Transverse colon (tissue), 4 donors: ENCODE measurements at regions not wholly inside any gene's neighbourhood (a gene's known extent, or its start where the extent isn't known, plus 50 kb on each side); places are given as distances from the start of the nearest gene placed in this dataset.
"Not testable (repeated sequence)": the region's sequence is repeated elsewhere in the genome, so short reads cannot be mapped to it uniquely, and the experiment has no call there.

Experiments used
- DNase-seq: peaks from one replicate; pipeline ENCODE4 v3.0.0-alpha.2; 2019
- H3K27ac ChIP-seq, 4 donors: fragments of 200-600 bp; sonication (generic); 2 replicates each; pipeline ENCODE4 v1.5.1; 2016 to 2018; ENCODE audit warnings: inconsistent platforms in 4 of 4
- H3K27me3 ChIP-seq: fragments of 200-600 bp; sonication (generic); 2 replicates; pipeline ENCODE4 v1.5.1; 2017; ENCODE audit warnings: inconsistent platforms
- H3K36me3 ChIP-seq, 4 donors: fragments of 200-600 bp; sonication (generic); 2 replicates each; pipeline ENCODE4 v1.5.1; 2017 to 2019; ENCODE audit warnings: inconsistent platforms in 4 of 4
- H3K4me1 ChIP-seq, 4 donors: fragments of 200-600 bp; sonication (generic); 2 replicates each; pipeline ENCODE4 v1.5.1; 2017 to 2020; ENCODE audit warnings: inconsistent platforms in 4 of 4
- H3K4me3 ChIP-seq, 4 donors: fragments of 200-600 bp; sonication (generic); 1 replicate in 1 of 4; 2 replicates in 3 of 4; pipeline versions ENCODE4 v1.5.1 to v1.6.1; 2017 to 2019; ENCODE audit warnings: inconsistent platforms in 4 of 4
- H3K9me3 ChIP-seq, 2 donors: fragments of 200-600 bp; sonication (generic); 2 replicates each; pipeline ENCODE4 v1.5.1; 2017 to 2019; ENCODE audit warnings: inconsistent platforms in 2 of 2
- EP300 ChIP-seq: sonication (generic); formaldehyde crosslinking; IDR thresholded peaks from one replicate; pipeline ENCODE4 v1.6.1; 2017; ENCODE audit warnings: antibody characterized with exemption, low read depth
- POLR2A ChIP-seq: fragments of 450-650 bp; IDR thresholded peaks from one replicate; pipeline ENCODE4 v1.6.1; 2016; ENCODE audit warnings: antibody characterized with exemption, mild to moderate bottlenecking, moderate library complexity
- POLR2AphosphoS5 ChIP-seq, 3 donors: sonication (generic); formaldehyde crosslinking; IDR thresholded peaks; one replicate each; pipeline ENCODE4 v1.6.1; 2016; ENCODE audit warnings: antibody characterized with exemption in 3 of 3
- WGBS, 2 donors: methylation state at CpG; one replicate each; pipeline ENCODE4 v1.1.5; 2018; ENCODE audit warnings: low coverage in 1 of 2; 5-methylcytosine and 5-hydroxymethylcytosine counted together
- in situ Hi-C, 4 donors: fragments of 200-750 bp; cut with MboI; loops; one replicate each; pipeline versions ENCODE4 v1.15.0 to v1.15.1; 2017; ENCODE audit warnings: low sequenced_read_pairs in 3 of 4, low pct_ligation_motif_present in 1 of 4, low pct_unique_long_range_greater_than_20kb in 1 of 4
- intact Hi-C: fragments of 100-400 bp; cut with DNase I; formaldehyde crosslinking; loops from one replicate; pipeline ENCODE4 v1.15.1; 2023; ENCODE audit warnings: low total_unique reads
- TF ChIP-seq, protein P1 (sequence below), 5 experiments: fragments of 200-600 bp in 3 of 5; fragments of 450-650 bp in 2 of 5; sonication (generic) in 3 of 5; IDR thresholded peaks; 1 replicate in 2 of 5; 2 replicates in 3 of 5; pipeline ENCODE4 v1.5.1; 2016 to 2017; ENCODE audit warnings: antibody characterized with exemption in 5 of 5, inconsistent platforms in 3 of 5, mild to moderate bottlenecking in 2 of 5, moderate library complexity in 1 of 5

DNA sequence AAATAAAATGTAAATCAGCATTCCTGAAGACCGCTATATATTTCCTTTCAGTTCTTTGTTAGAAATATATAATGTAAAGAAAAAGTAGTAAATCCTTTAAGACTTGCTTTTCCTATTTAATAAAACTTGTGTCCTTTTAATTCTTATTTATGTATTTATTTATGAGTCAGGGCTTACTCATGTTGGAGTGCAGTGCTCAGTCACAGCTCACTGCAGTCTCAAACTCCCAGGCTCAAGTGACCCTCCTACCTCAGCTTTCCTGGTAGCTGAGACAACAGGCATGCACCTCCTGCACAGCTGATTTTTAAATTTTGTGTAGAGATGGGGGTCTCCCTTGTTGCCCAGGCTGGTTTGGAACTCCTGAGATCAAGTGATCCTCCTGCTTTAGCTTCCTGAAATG, 724.5 kb downstream of the ANKRD7 start:
- Histone ChIP-seq H3K9me3 (no peaks in the 10 kb centered on the region), H3K36me3 (no peaks in the 10 kb centered on the region), H3K4me3 (no peak overlapping the region), H3K4me1 (no peaks in the 10 kb centered on the region), H3K27ac (no peak overlapping the region), H3K27me3 (no peaks in the 10 kb centered on the region)
- TF ChIP-seq POLR2A = no peak
- intact Hi-C loops = no loop called here
- in situ Hi-C loops = no loop called here
- WGBS, 2 donors = 38 to 61% methylated on average over 1 of the region's 1 CpG
- no peak for DNase-seq

DNA sequence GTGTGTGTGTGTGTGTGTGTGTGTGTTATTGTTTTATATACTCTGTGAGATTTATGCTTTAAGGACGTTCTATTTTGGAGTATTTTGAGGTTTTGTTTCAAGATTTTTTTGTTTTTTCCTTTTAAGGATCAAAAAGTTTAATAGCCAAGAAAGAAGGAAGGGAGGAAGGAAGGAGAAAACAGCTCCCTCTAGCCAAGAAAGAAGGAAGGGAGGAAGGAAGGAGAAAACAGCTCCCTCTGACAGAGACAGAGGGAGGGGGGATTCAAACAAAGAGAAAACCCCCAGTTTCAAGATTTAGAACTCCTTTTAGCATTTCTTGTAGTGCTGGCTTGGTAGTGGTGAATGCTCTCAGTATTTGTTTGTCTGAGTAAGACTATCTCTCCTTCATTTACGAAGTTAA, 731.8 kb downstream of the ANKRD7 start:
- DNase-seq, H3K36me3 ChIP-seq, intact Hi-C loops, in situ Hi-C loops, H3K27ac ChIP-seq, H3K4me1 ChIP-seq, H3K4me3 ChIP-seq, H3K9me3 ChIP-seq, H3K27me3 ChIP-seq: not testable (repeated sequence)
- 53 to 60% methylated on average over 2 of the region's 2 CpGs for WGBS, 2 donors

DNA sequence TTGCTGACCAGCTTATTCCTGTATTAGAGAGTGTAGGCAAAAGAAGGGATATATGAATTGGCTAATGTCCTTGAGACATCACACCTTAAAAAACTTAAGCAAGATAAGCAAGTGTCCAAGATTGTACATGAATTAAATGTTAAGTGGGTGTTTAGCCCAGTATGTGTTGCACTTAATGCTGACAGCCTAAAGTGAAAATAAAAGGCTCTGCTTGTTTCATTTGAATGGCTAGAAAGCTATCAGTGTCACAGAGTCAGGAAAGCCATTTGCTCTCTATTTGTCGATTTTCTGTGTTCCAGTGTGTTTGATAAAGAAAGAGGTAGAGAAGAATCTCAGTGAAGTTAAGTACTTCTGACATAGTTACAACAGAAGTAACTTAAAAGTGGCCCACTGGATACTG, 744.9 kb downstream of the ANKRD7 start:
- Histone ChIP-seq H3K9me3 (no peaks in the 10 kb centered on the region), H3K4me3 (no peak overlapping the region), H3K4me1 (no peaks in the 10 kb centered on the region), H3K27ac (no peak overlapping the region), H3K27me3 (no peaks in the 10 kb centered on the region), H3K36me3 (no peaks in the 10 kb centered on the region)
- 25 to 55% methylated on average over 1 of the region's 1 CpG for WGBS, 2 donors
- DNase-seq = no peak
- intact Hi-C loops = no loop called here
- no peak for TF ChIP-seq POLR2A
- TF ChIP-seq POLR2AphosphoS5 (IDR thresholded peaks at IDR 0.05) = no peak
- no peak for TF ChIP-seq EP300
- TF ChIP-seq, protein P1, sequence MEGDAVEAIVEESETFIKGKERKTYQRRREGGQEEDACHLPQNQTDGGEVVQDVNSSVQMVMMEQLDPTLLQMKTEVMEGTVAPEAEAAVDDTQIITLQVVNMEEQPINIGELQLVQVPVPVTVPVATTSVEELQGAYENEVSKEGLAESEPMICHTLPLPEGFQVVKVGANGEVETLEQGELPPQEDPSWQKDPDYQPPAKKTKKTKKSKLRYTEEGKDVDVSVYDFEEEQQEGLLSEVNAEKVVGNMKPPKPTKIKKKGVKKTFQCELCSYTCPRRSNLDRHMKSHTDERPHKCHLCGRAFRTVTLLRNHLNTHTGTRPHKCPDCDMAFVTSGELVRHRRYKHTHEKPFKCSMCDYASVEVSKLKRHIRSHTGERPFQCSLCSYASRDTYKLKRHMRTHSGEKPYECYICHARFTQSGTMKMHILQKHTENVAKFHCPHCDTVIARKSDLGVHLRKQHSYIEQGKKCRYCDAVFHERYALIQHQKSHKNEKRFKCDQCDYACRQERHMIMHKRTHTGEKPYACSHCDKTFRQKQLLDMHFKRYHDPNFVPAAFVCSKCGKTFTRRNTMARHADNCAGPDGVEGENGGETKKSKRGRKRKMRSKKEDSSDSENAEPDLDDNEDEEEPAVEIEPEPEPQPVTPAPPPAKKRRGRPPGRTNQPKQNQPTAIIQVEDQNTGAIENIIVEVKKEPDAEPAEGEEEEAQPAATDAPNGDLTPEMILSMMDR (IDR thresholded peaks at IDR 0.05) = no peak
- in situ Hi-C loops = no loop called here

DNA sequence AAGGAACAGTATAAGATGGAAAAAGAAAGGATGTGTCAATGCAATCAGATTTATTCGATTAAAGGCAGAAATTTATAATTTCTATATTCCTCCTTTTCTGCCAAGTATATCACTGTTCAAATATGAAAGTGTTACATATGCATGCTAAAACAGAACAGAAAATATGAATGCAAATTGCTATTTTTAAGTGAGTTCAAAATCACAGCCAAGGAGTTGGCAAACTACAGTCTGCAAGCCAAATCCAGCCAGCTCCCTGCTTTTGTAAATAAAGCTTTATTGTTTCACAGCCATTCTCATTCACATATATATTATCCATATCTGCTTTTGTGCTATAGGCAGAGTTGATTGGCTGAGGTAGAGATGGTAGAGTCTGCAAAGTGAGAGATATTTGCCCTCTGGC, 747.2 kb downstream of the ANKRD7 start:
- in situ Hi-C loops (no loop called here), intact Hi-C loops (no loop called here)
- TF ChIP-seq POLR2AphosphoS5 (IDR thresholded peaks at IDR 0.05) = no peak
- TF ChIP-seq, protein P1 (IDR thresholded peaks at IDR 0.05) = no peak
- TF ChIP-seq POLR2A = no peak
- no peak for TF ChIP-seq EP300
- no peak overlapping the region for H3K4me3 ChIP-seq
- H3K36me3 ChIP-seq = no peaks in the 10 kb centered on the region
- no peaks in the 10 kb centered on the region for H3K9me3 ChIP-seq
- no peak for DNase-seq
- no peaks in the 10 kb centered on the region for H3K4me1 ChIP-seq
- no peaks in the 10 kb centered on the region for H3K27me3 ChIP-seq
- H3K27ac ChIP-seq = no peak overlapping the region
- 69 to 88% methylated on average over 1 of the region's 1 CpG for WGBS, 2 donors

DNA sequence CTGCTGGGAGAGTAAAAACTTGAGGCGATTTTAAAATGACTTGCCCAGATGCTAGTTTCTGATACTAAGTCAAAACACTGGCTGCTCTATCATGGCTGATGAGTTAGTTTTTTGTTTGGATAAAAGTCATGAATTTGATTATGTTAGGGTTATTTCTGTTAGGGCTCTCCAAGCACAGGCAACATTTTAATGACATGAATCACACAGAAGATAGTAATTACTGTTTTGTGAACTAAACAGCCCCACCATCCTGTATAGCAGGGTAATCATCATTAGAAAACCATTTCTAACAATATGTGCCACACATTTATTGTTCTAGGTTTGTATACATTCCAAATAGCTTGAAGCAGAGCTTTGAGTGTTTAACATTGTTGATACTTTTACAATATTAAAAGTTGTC, 750.3 kb downstream of the ANKRD7 start:
- in situ Hi-C loops (no loop called here), intact Hi-C loops (no loop called here)
- Histone ChIP-seq H3K9me3 (no peaks in the 10 kb centered on the region), H3K4me3 (no peak overlapping the region), H3K27me3 (no peaks in the 10 kb centered on the region), H3K36me3 (no peaks in the 10 kb centered on the region), H3K4me1 (no peaks in the 10 kb centered on the region), H3K27ac (no peak overlapping the region)
- WGBS, 2 donors = 45 to 65% methylated on average over 1 of the region's 1 CpG
- DNase-seq = no peak
- TF ChIP-seq POLR2A (no peak), EP300 (no peak), POLR2AphosphoS5 (IDR thresholded peaks at IDR 0.05) (no peak)
- TF ChIP-seq, protein P1 (IDR thresholded peaks at IDR 0.05) = no peak
